ENCODE measurements at regions not wholly inside any gene's neighbourhood (a gene's known extent, or its start where the extent isn't known, plus 50 kb on each side); places are given as distances from the start of the nearest gene placed in this dataset.
"Not testable (repeated sequence)": the region's sequence is repeated elsewhere in the genome, so short reads cannot be mapped to it uniquely, and the experiment has no call there.

DNA sequence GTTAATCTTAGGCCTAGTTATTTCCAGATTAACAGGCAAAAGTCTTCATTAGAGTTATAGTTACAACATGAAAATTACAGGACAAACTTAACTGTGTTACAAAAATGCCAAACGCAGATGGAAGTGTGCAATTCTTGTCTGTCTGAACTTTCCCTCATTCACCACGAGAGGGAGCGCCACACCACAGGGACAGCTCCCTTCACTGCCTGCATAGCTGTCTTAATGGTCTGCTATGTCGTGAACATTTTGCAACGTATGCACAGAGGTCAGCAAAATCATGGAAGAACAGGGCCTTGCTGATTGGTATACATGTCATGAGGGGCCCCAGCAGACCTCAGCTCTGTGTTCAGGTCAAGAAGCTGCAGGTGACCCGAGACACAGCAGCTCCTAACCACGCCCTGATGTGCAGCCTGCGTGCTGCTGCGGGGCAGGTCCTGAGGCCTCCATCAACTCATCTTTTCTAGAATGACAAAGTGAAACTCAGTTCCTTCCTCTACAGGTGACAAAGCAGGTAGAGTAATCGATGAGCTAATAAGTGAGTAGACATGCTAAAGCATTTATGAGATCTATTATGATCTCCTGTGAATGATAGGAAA lies 78.8 kb upstream of the ATP8B1 start:
- peak; percentile 25 for DNase-seq (ENCODE audit: low read depth)

DNA sequence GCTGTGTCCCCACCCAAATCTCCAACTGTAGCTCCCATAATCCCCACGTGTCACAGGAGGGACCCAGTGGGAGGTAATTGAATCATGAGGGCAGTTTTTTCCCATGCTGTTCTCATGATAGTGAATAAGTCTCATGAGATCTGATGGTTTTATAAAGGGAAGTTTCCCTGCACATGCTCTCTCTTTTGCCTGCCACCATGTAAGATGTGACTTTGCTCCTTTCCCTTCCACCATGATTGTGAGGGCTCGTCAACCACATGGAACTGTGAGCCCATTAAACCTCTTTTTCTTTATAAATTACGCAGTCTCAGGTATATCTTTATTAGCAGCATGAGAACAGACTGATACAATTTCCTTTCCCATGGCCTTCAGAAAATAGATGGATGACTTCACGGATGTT lies 76.8 kb upstream of the ATP8B1 start:
- DNase-seq (ENCODE audit: low read depth) = not testable (repeated sequence)

DNA sequence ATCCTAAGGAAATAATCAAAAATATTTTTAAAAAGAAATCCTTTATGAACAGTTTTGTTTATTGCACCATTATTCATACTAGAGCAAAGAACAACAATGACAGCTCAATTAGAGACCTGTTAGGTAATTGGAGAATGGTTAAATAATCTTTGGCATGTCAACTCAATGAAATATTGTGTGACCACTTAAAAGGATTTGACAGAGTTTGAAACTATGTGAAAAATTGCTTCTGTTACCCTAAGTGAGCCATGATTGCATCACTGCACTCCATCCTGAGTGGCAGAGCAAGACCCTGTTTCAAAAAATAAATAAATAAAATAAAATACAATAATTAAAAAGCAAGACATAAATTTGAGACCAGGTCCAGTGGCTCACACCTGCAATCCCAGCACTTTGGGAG lies 66.1 kb upstream of the ATP8B1 start:
- DNase-seq (ENCODE audit: low read depth) = no peak

DNA sequence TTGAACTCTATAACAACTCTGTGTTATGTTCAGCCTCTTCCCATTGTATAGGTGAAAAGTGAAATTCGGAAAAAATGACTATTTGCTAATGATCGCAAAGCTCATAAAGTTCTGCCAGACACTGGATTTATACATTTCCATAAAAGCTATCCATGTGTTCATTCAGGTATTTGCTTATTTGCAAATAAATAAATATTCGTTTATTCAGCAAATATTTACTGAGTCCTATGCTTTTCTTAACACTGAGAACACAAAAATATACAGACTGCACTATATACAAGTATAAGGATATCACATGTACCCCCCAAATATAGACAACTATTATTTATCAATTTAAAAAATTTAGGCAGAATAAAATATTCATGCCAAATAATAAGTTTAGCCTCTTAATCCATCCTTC lies 63.2 kb upstream of the ATP8B1 start:
- no peak for DNase-seq (ENCODE audit: low read depth)

DNA sequence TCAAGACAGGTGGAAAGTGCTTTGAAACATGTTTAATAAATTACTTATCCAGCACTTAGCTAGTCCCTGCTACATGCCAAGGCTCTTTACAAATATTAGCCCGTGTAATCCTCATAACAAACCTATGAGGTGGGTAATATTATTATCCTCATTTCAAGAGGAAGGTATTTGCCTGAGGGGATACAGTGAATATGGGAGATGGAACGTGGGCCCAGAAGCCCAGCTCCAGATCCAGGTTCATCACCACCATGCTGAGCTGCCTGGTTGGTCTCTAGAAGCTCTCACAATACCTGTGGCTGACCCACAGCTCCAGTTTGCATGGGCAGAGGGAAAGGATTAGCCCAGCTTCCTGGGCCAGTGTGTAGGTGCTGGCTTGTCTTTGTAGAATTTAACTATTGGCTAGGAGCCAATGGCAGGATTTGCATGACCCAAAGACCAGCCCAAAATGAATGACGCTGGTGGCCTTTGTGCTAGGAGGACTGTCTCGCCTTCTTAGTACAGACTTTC lies 61.6 kb upstream of the ATP8B1 start:
- no peak for DNase-seq (ENCODE audit: low read depth)

DNA sequence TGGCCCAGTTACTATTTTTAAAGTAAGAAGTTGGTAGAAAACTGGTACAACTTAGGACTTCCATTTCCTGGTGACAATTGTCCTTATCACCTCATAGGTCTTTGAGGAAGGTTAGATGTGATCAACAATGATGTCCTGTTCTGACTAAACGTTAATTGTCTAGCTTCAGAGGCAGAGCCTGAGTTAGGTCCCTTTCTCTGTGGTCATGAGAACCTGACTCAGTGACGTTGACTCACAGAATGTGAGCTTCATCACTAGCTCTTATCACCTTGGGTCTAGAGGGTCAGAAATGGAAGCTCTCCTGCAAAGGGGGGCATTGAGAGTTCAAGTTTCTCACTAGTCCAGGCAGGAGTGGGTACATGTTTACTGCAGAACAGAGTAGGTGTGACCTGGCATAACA lies 60.6 kb upstream of the ATP8B1 start:
- no peak for DNase-seq (ENCODE audit: low read depth)

DNA sequence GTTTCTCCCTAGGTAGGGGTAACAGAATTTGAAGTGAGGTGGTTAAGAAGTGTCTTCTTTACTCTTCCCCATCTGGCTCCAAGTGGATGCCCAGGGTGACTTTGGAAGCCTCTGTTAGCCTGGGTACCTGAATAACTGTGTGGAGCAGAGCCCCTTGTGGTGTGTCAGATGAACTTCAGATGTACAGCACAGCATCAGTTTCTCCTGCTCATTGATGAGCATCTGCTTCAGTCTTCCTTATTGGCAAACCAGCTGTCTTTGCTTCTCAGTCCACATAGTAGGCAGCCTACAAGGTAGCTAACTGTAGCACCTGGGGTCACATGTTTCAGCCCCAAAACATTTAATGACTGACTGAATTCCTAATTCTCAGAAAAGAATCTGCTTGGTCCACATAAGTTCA lies 56.2 kb upstream of the ATP8B1 start:
- no peak for DNase-seq (ENCODE audit: low read depth)

DNA sequence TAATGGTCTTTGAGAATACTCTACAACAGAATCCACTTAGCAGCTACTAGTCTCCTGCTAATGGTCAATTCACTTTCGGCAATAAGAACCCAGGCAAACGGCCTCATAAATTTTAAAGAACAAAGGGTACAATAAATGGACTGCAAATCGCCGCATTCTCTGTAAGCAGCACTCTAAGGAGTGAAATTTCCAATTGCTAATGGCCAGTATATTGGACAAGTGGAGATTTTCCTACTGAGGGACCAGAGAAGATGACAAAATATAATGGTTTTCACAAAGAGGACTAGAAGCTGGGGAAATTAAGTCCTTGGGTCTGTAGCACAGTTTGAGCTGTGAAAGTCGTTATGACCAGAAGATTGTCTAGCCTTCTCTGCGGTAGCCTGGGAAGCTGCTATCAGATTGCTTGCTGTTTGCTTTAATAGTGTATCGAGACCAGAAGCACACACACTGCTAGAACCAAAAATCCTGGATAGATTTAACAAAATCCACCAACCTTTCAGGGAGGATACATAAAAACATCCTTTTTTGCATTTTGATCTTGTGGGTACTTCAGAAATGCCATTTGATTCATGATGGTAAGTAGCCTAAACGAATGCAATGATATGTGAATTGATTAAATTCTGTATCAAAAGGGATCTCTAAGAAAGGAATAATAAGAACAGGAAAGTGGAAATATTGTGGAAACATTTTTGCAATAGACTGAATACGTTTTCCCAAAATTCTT lies 53.6 kb upstream of the ATP8B1 start:
- DNase-seq (ENCODE audit: low read depth) = no peak

DNA sequence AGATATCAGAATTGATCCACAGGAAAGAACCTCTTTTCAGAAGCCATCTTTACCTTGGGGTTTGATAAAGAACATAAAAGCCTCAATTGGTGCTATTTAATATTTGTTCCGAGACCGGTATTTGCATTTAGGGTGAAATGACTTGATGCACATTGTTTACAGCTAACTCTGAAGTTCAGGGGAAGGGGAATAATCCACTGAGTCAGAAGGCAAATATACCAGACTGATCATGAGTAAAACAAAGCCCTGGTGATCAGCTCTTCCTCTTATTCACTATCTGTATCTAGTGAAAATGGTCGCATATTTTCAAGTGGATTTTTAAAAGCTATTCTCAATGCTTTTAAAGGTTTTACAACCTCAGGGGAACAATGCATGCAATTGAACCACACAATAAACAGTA lies 53.0 kb upstream of the ATP8B1 start:
- DNase-seq (ENCODE audit: low read depth) = no peak

DNA sequence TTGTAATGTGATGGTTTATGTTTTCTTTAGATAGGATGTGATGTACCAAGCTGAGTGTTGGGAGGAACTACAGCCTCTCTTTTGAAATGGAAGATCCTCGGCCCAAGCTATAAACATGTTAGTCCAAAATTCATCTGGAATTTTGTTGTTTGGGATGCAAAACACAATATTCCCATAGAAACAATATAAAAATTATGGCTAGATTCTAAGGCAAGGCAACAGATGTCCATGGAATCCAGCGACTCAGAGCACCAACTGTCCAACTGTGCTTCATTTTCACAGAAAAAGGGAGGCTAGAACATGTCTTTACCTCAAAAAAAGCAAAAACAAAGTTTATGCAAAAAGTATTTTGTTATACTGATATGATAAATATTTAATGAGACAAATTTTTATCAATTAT lies 52.4 kb upstream of the ATP8B1 start:
- no peak for DNase-seq (ENCODE audit: low read depth)

DNA sequence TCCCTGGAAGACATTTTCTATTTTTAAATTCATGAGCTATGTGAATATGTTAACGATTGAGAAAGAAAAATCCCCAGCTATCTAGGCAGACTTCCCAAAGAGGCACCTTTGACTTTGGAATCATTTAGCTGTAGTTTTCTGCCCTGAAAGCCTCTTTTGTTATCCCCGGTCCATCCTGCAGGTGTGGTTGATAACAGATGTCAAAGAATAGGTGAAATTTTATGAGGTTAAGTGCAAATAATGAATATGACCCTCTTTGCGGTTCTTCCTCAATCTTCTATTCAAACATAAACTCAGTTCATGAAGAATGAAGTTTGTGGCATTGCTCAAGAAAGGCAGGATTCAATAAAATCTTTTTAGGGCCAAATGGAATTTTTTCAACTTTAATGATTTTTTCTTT lies 51.6 kb upstream of the ATP8B1 start:
- DNase-seq (ENCODE audit: low read depth) = no peak

DNA sequence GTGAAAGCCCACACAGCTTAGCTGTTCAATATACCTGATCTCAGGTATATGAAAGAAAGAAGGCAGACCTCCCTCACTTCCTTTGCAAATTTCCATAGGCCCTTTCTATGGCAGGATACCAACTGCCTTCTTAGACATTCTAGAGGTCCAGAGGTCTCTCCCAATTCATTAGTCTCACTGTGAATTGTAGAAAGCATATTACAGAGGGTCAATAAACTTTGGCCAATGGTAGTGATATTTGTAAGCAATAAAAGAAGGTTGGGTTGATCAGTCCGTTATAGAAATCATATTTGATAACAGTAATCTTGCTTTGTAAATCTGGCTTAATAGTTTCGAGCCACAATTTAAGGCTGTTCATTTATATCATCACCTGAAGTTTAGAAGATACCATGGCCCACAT lies 50.7 kb upstream of the ATP8B1 start:
- DNase-seq (ENCODE audit: low read depth) = no peak

DNA sequence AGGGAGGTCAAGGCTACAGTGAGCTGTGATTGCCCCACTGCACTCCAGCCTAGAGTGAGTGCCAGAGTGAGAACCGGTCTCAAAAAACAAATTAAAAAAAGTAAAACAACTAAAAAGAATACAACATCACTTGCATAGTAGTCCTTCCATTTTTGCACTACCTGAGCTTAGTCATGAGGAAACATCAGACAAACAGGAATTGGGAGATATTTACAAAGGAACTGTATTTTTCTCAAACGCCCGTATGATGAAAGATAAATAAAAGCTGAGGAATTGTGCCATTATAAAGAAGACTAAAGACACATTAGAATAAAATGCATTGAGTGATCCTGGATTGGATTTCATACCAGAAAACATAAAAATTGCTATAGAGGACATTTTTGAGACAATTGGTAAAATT lies 50.0 kb upstream of the ATP8B1 start:
- no peak for DNase-seq (ENCODE audit: low read depth)

Data from activated T-cell treated with anti-CD3 and anti-CD28 coated beads for 48 hours (primary cell).